Ishikawa (cell line): ENCODE measurements at regions not wholly inside any gene's neighbourhood (a gene's known extent, or its start where the extent isn't known, plus 50 kb on each side); places are given as distances from the start of the nearest gene placed in this dataset.

ENCODE experiments used
- CEBPB ChIP-seq: IDR thresholded peaks from 2 replicates; pipeline ENCODE4 v1.6.1; 2012
- CREB1 ChIP-seq: IDR thresholded peaks from 2 replicates; pipeline ENCODE4 v1.6.1; 2012; ENCODE audit warnings: low read depth
- EGR1 ChIP-seq: IDR thresholded peaks from 2 replicates; pipeline ENCODE4 v1.6.1; 2012
- EP300 ChIP-seq: IDR thresholded peaks from 2 replicates; pipeline ENCODE4 v1.6.1; 2012; ENCODE audit warnings: borderline replicate concordance
- FOXM1 ChIP-seq: IDR thresholded peaks from 2 replicates; pipeline ENCODE4 v1.6.1; 2012; ENCODE audit warnings: low read depth, borderline replicate concordance
- NFIC ChIP-seq: IDR thresholded peaks from 2 replicates; pipeline ENCODE4 v1.6.1; 2012
- RAD21 ChIP-seq: IDR thresholded peaks from 2 replicates; pipeline ENCODE4 v1.6.1; 2012; ENCODE audit warnings: low read depth
- TAF1 ChIP-seq: IDR thresholded peaks from 2 replicates; pipeline ENCODE4 v1.6.1; 2012; ENCODE audit warnings: low read depth, mild to moderate bottlenecking
- TCF12 ChIP-seq: IDR thresholded peaks from 2 replicates; pipeline ENCODE4 v1.6.1; 2012; ENCODE audit warnings: low read depth
- TEAD4 ChIP-seq: IDR thresholded peaks from 2 replicates; pipeline ENCODE4 v1.6.1; 2012
- YY1 ChIP-seq: IDR thresholded peaks from 2 replicates; pipeline ENCODE4 v1.6.1; 2012; ENCODE audit warnings: low read depth
- ZBTB7A ChIP-seq: IDR thresholded peaks from 2 replicates; pipeline ENCODE4 v1.6.1; 2012; ENCODE audit warnings: low read depth
- TF ChIP-seq, protein P1 (sequence below): IDR thresholded peaks from 2 replicates; pipeline ENCODE4 v1.6.1; 2012; ENCODE audit warnings: low read depth, mild to moderate bottlenecking
- TF ChIP-seq, protein P2 (sequence below): IDR thresholded peaks from 2 replicates; pipeline ENCODE4 v1.6.1; 2012
- TF ChIP-seq, protein P3 (sequence below): IDR thresholded peaks from 2 replicates; pipeline ENCODE4 v1.6.1; 2012

DNA sequence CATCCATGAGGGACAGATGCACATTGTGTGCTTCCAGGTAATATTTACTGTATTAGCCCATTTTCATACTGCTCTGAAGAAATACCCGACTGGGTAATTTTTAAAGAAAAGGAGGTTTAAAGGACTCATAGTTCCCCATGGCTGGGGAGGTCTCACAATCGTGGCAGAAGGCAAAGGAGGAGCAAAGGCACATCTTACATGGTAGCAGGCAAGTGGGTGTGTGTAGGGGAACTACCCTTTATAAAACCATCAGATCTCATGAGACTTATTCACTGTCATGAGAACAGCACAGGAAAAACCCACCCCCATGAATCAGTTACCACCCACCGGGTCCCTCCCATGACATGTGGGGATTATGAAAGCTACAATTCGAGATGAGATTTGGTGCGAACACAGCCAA is 148.8 kb upstream of the FBXL17 start:
- TF ChIP-seq YY1 (no peak), FOXM1 (no peak)

DNA sequence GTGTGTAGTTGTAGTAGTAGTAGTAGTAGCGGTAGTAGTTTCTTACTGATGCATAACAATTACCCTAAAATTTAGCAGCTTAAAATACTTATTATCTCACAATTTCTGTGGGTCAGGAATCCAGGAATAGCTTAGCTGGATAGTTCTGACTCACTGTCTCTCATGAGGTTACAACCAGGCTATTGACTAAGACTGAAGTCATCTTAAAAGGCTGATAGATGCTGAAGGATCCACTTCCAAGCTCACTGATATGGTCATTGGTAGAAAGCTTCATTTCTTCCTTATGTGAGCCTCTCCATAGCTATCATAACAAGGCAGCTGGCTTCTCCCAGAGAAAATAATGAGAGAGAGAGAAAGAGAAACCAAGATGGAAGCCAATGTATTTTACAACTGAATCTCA is 147.5 kb upstream of the FBXL17 start:
- TF ChIP-seq YY1 (no peak), NFIC (no peak), EP300 (no peak), EGR1 (no peak), TEAD4 (no peak)
- TF ChIP-seq, protein P1, sequence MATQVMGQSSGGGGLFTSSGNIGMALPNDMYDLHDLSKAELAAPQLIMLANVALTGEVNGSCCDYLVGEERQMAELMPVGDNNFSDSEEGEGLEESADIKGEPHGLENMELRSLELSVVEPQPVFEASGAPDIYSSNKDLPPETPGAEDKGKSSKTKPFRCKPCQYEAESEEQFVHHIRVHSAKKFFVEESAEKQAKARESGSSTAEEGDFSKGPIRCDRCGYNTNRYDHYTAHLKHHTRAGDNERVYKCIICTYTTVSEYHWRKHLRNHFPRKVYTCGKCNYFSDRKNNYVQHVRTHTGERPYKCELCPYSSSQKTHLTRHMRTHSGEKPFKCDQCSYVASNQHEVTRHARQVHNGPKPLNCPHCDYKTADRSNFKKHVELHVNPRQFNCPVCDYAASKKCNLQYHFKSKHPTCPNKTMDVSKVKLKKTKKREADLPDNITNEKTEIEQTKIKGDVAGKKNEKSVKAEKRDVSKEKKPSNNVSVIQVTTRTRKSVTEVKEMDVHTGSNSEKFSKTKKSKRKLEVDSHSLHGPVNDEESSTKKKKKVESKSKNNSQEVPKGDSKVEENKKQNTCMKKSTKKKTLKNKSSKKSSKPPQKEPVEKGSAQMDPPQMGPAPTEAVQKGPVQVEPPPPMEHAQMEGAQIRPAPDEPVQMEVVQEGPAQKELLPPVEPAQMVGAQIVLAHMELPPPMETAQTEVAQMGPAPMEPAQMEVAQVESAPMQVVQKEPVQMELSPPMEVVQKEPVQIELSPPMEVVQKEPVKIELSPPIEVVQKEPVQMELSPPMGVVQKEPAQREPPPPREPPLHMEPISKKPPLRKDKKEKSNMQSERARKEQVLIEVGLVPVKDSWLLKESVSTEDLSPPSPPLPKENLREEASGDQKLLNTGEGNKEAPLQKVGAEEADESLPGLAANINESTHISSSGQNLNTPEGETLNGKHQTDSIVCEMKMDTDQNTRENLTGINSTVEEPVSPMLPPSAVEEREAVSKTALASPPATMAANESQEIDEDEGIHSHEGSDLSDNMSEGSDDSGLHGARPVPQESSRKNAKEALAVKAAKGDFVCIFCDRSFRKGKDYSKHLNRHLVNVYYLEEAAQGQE, result no peak
- TF ChIP-seq, protein P2, sequence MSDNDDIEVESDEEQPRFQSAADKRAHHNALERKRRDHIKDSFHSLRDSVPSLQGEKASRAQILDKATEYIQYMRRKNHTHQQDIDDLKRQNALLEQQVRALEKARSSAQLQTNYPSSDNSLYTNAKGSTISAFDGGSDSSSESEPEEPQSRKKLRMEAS, result no peak

DNA sequence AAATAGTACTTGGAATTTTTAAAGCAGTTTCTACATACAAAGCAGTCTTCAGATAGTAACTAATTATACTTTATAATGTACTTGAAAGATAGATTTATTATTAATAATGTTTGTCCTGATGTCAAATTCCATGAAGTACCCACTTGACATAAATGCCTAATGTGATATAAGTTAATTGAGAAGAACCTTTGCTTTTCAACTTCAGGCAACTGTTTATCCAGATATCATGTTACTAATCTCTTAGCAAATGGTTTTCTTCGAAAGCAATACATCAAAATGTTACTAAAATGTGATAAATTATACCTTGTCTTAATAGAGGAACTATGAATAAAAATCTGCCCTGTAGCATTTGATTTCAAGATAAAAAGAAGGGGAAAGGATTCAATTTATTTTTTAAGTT is 146.8 kb upstream of the FBXL17 start:
- TF ChIP-seq EP300, result no peak

DNA sequence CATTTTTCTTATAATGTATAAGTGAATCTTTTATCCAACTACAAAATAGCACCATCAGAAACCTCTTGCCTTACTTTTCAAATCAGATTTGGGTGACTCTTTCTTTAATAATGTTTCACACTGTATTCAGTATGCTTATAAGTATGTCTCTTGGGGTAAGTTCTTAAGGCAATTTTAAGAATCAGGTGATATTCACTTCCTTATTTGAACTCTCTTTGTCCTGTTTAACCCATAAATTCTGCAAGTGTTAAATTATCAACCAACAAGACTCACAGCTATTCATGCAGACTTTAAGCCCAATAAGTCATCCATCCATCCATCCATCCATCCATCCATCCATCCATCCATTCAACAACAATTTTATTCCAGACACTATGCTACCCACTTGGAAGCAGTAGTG is 142.7 kb upstream of the FBXL17 start:
- TF ChIP-seq, protein P2, result no peak
- TF ChIP-seq, protein P1, result no peak
- TF ChIP-seq TAF1, result no peak
- TF ChIP-seq RAD21, result no peak
- TF ChIP-seq CEBPB, result no peak

DNA sequence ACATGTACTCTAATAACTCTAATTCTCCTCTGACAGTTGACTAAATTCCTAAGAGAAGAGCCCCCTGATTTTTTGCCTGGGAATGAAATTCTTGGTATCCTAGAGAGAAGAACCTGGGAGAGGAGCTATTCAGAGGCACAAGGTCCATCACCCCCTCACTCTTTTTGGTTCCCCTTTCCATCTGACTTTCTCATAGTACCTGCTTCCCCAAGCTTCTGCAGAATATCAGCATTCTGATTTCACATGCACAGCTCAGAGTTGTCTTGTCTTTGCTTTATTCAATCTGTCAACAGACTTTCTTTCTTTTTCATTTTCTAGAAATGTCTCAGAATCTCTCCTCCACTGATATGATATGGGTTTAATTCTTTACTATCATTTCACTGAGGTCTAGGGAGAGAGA is 141.5 kb upstream of the FBXL17 start:
- no peak for TF ChIP-seq RAD21
- TF ChIP-seq FOXM1, result no peak
- no peak for TF ChIP-seq EGR1
- TF ChIP-seq YY1, result no peak
- TF ChIP-seq ZBTB7A, result no peak
- no peak for TF ChIP-seq TEAD4
- TF ChIP-seq CREB1, result no peak
- TF ChIP-seq EP300, result no peak
- no peak for TF ChIP-seq NFIC
- no peak for TF ChIP-seq CEBPB
- TF ChIP-seq TCF12, result no peak
- TF ChIP-seq, protein P3, sequence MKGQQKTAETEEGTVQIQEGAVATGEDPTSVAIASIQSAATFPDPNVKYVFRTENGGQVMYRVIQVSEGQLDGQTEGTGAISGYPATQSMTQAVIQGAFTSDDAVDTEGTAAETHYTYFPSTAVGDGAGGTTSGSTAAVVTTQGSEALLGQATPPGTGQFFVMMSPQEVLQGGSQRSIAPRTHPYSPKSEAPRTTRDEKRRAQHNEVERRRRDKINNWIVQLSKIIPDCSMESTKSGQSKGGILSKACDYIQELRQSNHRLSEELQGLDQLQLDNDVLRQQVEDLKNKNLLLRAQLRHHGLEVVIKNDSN, result no peak

DNA sequence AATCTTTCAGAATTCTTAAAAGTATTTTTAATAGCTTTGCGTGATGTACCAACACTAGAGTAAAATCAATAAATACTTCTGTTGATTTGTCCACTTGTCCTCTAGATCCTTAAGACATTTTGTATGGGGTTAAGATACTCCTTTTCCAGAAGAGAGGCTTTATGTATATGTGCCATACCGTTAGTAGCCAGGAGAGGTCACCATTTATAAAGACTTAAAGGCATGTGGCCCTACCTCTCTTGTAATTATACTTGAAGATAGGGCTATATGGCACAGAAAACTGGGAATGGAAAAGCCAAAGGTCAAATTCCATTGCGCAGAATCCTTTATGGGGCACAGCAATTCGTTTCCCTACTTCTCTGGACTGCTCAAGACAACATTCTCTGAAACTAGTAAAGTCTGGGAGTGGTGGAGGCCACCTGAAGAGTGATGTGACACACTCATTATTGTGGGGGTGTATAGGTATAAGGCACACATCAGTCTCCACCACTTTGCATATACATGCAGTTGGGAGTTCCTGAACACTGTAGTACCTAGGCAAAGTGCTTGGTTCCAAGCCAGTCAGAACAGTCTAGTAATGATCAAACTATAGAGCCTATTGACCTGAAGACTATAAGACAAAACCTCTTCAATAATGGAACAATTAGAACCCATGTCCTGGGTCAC is 140.1 kb upstream of the FBXL17 start:
- TF ChIP-seq TCF12 (no peak), RAD21 (peak; percentile 84)

DNA sequence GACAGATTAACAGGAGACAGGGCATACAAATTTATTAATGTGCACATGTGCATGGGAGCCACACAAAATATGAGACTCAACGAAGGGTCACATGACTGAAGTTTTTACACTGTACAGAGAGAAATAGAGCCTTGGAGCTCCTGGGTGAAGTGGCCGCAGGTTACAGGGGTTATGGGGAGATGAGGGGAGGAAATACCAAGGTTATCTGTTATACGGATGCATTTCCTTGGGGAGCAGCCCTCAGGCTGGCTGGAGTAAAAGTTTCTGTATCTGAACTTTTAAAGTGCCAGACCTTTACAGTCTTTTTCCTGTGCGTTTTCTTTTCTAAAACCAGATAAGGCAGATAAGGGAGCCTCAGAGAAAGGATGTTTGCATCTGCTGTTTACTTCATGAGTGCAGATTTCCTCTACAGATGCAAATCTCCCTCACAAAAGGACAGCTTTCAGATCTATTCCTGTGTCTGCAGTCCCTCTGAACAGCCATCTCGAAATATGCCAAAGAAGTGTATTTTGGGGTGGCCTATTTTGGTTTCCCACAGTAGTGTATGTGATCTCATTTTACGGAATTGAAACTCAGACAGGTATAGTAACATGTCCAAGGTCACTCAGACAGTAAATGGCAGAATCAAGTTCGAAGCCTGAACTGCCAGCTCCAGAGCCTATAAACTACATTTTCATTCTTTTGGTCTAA is 139.3 kb upstream of the FBXL17 start:
- TF ChIP-seq EGR1, result no peak
- no peak for TF ChIP-seq NFIC
- no peak for TF ChIP-seq TAF1
- TF ChIP-seq FOXM1, result no peak
- TF ChIP-seq, protein P1, result no peak
- TF ChIP-seq ZBTB7A, result no peak
- TF ChIP-seq CREB1, result no peak
- TF ChIP-seq CEBPB, result no peak
- TF ChIP-seq, protein P3, result no peak
- no peak for TF ChIP-seq YY1
- no peak for TF ChIP-seq EP300
- no peak for TF ChIP-seq RAD21
- TF ChIP-seq, protein P2, result no peak
